Astrocyte (in vitro differentiated cells and primary cell): ENCODE measurements at regions not wholly inside any gene's neighbourhood (a gene's known extent, or its start where the extent isn't known, plus 50 kb on each side); places are given as distances from the start of the nearest gene placed in this dataset.

ENCODE experiments used
- EZH2 ChIP-seq: IDR thresholded peaks from 2 replicates; pipeline ENCODE4 v1.6.1; 2012; ENCODE audit warnings: mild to moderate bottlenecking, low read length, inconsistent platforms; ENCODE audit not compliant: insufficient read depth
- TF ChIP-seq, protein P1 (sequence below): IDR thresholded peaks from 2 replicates; pipeline ENCODE4 v1.5.1; 2011; ENCODE audit warnings: low read depth, mild to moderate bottlenecking, inconsistent platforms, low read length, moderate library complexity; ENCODE audit not compliant: insufficient read depth

DNA sequence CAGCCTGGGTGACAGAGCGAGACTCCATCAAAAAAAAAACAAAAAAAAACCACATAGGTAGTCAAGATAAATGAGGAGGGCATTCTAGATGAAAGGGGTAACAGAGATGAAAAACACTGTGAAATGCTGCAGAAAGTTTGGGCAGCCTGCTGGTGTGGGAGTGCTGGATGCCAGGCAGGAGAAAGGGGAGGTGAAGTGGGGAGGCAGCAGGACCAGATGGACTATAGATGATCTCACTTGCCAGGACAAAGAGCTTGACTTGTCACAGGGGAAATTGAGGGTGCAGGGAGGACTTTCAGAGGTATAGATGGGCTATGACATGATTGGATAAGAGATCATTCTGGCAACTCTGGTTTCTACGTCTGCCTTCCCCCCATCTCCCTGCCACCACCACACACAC is 519.7 kb upstream of the ZFP42 start:
- TF ChIP-seq, protein P1, sequence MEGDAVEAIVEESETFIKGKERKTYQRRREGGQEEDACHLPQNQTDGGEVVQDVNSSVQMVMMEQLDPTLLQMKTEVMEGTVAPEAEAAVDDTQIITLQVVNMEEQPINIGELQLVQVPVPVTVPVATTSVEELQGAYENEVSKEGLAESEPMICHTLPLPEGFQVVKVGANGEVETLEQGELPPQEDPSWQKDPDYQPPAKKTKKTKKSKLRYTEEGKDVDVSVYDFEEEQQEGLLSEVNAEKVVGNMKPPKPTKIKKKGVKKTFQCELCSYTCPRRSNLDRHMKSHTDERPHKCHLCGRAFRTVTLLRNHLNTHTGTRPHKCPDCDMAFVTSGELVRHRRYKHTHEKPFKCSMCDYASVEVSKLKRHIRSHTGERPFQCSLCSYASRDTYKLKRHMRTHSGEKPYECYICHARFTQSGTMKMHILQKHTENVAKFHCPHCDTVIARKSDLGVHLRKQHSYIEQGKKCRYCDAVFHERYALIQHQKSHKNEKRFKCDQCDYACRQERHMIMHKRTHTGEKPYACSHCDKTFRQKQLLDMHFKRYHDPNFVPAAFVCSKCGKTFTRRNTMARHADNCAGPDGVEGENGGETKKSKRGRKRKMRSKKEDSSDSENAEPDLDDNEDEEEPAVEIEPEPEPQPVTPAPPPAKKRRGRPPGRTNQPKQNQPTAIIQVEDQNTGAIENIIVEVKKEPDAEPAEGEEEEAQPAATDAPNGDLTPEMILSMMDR, result no peak
- no peak for TF ChIP-seq EZH2
